Activated CD4-positive, alpha-beta T cell treated with anti-CD3 and anti-CD28 coated beads for 1 hour (primary cell): ENCODE measurements at regions not wholly inside any gene's neighbourhood (a gene's known extent, or its start where the extent isn't known, plus 50 kb on each side); places are given as distances from the start of the nearest gene placed in this dataset.

ENCODE experiments used
- DNase-seq: peaks from one replicate; pipeline ENCODE4 v3.0.0-alpha.2; 2020

DNA sequence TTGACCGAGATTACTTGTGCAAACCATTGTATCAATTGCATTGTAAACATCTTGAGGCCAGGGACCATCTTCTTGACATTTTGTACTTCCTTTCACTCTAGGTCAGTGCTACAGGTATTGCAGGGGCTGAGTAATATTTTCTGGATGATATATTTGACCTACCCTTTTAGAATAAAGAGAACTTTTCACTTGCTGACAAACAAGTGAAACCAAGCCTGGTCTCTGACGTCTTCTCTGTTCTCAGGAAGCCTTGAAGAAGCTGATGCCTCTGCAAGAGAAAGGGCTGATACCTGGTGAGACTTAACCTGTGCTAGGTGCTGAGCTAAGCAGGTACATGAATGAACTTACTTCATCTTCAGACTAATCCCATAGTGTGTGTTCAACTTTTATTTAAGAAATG lies 60.5 kb upstream of the GGTLC1 start:
- DNase-seq, result no peak

DNA sequence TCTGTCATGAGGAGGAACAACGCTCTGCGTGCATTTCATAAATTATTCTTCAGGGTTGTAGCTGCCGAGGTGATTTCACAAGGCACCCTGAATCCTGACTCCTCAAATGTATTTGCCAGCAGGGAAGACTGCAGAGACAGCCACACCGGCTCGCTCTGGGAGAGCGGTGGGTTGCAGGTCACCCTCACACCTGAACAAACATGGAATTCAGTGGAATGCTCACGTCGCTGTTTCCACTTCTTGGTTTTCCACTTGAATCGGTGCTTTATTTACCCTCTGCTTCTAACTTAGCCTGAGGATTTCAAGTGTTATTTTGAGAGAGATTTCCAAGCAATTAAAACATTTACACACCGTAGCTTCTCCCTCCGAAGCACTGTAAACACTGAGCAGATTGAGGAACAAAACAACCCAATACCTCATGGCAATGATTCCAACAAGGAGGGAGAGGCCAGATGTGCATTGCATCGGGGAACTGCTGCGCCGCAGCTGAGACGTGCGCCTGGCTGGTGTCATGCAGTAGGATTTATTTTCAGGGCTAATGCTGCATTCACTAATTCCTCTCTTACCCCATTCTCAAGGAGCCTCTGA lies 59.5 kb upstream of the GGTLC1 start:
- no peak for DNase-seq

DNA sequence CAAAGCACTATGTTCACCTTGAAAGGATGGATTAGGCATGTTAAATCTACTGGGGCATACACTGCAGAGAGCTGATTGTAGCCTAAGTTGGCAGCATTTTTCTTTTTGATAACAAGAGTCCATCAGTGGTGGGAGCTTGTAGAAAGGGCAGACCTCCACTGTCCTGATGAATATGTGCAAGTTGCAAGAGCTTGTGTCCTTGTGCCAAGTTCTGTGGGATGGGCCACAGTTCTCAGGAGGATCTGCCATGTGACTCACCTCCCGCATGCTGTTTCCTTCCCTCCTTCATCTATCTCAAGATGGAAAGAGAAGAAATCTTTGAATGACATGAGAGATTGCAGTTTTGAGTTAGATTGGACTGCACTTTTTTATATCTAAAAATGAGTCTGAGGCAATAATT lies 58.3 kb upstream of the GGTLC1 start:
- no peak for DNase-seq

- DNase-seq, result no peak
These were observed 57.2 kb upstream of the GGTLC1 start for GRCh38 chr20:24045621-24046318.

- DNase-seq, result no peak
These were observed 54.7 kb upstream of the GGTLC1 start for GRCh38 chr20:24043294-24043693.

DNA sequence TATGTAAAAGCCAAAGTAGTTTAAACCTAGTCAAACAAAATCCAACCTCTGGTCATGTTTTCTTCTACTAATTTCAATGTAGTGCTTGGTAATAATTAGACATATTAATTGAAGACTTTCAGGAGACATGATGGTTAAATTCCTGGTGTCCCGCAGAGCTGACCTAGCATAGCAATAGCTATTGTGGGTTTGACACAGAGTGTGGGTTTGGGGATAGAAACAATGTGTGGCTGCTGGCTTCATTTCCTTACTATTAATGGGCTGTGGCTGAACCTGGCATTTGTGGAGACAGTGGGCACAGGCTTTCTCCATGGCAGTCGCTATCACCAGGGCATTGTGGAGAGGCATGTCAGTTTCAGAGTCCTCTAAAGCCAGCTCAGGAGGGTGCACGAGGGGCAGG lies 54.1 kb upstream of the GGTLC1 start:
- DNase-seq, result no peak

DNA sequence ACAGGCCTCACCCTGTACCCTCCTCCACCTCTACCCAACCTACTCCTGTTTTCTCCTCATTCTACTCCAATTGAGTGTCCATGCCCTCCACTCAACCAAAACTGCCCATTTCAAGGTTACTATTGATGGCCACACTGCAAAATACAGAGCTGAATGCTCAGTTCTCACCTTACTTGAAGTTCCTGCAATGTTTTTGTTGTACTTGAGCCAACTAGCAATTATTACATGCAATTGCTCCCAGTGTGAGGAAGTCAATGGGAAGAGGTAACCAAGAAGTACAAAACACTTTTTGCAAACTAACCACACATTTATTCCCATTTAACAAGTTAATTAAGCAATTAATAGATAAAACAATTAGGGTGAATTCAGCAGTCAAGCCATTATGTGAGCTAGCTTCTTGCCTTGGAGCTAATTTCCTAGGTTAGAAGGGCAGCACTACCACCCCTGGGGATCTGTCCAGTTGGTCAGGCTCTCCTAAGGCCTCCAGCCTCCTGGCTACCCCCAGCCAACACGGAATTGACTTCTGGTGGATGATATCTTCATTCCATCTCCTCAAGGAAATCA lies 52.4 kb upstream of the GGTLC1 start:
- no peak for DNase-seq

DNA sequence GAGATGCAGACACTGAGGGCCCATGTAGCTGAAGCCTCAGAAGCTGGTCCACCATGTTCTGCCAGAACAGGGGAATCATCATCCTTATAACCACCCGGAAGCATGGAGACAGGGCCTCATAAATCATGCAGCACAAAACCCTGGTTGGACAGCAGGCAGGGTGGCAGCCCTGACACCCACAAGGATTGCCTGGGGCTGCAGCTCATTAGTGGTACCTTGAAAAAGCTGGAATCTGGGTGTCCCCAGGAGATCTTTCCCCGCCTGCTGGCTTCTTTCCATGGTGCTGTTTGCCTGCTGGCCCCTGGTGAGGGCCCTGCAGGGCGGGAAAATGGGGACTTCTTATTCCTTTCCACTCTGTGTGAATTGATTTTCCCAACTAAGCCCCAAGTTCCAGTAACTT lies 50.6 kb upstream of the GGTLC1 start:
- DNase-seq, result no peak
